HG03025 (cell line): ENCODE measurements at regions not wholly inside any gene's neighbourhood (a gene's known extent, or its start where the extent isn't known, plus 50 kb on each side); places are given as distances from the start of the nearest gene placed in this dataset.
"Not testable (repeated sequence)": the region's sequence is repeated elsewhere in the genome, so short reads cannot be mapped to it uniquely, and the experiment has no call there.

Source experiments
- ATAC-seq: cut with Tn5 transposase; IDR thresholded peaks from one replicate; pipeline ENCODE4 v1.9.1; 2021; ENCODE audit warnings: mild to moderate bottlenecking, moderate library complexity; ENCODE audit not compliant: unreplicated experiment, low FRiP score

DNA sequence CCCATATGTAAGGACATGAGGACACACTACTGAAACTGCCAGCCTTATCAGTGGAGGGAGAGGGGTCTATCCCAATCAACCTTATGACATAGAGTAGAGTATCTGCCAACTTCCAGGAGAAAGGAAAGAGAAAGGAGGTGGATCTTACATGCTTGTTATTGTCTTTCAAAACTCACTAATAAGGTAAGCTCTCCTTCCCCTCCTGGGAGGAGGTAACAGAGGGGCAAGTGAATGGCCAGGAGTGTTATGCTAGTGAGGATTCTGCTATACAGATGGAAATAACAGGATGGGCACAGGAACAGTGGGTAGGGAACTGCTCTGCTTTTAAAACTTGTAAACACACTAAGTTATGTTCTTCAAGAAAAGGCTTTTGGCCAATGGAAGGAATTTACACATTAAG lies 1020.1 kb downstream of the TDRD15 start:
- ATAC-seq: no peak

DNA sequence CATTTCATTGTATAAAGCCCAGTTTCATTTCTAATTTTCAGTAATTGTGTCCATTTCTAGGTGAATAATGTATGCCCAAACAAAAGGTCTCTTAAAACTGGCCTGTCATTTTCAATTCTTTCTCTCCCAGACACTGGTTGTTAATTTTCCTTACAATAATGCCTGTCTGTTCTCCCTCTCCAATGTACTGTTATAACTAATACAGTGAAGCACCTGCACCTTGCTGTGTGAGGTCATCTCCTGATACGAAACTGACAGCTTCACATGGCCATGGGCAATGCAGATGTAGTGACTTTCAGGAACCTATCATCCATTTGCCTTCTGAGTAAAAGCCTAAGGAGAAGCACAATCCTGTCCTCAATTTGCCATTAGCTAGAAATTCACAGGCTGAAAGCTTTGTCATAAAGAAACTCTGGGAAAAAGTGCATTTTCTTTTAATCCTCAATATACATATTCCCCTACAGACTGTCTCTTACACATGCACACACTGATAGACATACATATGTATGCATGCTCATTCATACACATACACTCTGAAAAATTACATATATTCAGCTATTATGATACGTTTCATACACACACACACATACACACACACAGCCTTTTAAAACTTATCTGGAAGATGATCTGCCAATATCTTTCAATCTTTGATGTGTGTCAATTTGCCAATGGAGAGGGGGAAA lies 1030.3 kb downstream of the TDRD15 start:
- ATAC-seq: no peak

DNA sequence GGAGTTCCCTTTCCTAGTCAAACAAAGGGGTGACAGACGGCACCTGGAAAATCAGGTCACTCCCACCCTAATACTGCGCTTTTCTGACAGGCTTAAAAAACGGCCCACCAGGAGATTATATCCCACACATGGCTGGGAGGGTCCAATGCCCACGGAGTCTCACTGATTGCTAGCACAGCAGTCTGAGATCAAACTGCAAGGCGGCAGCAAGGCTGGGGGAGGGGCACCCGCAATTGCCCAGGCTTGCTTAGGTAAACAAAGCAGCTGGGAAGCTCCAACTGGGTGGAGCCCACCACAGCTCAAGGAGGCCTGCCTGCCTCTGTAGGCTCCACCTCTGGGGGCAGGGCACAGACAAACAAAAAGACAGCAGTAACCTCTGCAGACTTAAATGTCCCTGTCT lies 1032.9 kb downstream of the TDRD15 start:
- not testable (repeated sequence) for ATAC-seq

DNA sequence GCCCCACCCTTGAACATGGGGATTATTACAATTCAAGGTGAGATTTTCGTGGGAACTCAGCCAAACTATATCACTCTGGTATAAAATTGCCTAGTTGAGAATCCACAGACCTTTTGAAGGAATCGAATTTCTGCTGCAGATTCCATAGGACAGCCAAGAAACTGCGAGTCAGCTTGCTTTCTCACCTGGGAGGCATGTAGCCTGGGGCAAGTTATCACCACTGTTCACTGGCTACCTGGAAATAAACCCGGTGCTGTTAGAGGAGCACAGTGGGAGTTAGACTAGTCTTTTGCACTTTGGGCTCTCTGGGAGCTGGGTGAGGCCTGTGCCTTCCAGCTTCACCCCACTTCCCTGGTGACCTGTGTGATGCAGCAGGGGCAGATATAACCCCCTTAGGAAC lies 1043.5 kb downstream of the TDRD15 start:
- no peak for ATAC-seq

DNA sequence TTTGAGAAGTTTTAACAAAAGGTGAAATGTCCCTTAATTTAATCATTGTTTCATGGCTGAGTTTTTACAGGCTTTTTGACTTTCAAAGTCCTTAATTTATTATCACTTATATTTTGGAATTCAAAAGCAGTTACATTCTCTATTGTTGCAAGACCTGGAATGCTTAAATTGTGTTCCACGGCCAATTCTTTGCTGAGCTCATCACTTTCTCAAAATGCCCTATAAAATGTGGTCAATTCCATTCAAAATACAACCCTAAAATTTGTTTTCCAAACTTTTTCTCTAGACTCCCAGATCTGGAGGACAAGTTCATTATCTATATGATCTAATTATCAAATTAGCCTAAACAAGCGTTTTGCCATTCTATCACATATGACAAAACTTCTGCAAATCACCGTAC lies 1051.2 kb downstream of the TDRD15 start:
- no peak for ATAC-seq

DNA sequence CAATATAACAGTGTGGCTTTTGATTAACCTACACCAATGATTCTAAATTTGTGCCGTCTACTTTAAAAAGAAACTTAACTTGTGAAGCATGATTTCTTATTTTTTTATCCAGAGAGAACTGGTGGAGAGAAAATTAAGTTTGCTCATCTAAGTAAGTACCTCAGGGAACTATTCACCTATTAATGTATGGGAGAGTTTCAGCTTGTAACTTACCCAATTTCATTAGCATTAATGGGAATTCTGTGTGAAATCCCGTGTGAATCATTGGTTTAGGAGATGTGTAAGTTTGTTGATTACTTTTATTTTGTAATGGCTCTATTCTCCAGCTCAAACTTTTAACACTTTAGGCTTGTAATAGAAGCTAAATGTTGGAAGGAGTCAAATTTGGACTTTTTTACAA lies 1061.5 kb downstream of the TDRD15 start:
- no peak for ATAC-seq

DNA sequence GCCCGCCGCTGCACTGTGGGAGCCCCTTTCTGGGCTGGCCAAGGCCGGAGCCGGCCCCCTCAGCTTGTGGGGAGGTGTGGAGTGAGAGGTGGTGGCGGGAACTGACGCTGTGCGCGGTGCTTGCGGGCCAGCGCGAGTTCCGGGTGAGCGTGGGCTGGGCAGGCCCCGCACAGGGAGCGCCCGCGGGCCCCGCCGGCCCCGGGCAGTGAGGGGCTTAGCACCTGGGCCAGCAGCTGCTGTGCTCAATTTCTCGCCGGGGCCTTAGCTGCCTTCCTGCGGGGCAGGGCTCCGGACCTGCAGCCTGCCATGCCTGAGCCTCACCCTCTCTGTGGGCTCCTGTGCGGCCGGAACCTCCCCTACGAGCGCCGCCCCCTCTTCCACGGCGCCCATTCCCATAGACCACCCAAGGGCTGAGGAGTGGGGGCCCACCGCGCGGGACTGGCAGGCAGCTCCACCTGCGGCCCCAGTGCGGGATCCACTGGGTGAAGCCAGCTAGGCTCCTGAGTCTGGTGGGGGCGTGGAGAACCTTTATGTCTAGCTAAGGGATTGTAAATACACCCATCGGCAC lies 1062.6 kb downstream of the TDRD15 start:
- ATAC-seq: not testable (repeated sequence)

DNA sequence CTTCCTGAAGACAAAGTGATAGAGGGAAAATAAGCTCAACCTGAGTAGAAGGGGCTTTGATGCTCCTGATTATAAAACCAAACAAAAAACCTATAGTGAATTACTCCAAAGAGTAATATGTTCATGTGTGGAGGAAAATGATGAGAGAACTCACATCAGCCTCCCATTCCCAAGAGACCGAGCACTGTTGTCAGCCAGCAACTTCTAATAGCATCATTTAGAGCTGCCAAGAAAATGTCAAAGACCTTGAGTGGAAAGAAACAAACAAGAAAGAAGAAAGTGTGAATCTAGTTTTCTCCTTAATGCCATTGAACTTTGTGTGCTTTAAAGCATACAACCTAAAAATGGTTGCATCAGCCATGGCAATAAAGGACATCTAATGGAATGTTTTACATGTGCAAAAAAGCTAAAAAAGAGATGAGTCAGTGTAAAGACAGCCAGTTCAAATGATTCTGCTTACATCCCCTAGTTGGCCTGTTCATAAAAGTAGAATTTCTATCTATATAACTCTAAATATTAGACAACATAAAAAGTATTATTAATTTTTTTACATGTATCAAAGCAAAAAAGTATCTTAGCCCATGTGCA lies 1066.2 kb downstream of the TDRD15 start:
- no peak for ATAC-seq

DNA sequence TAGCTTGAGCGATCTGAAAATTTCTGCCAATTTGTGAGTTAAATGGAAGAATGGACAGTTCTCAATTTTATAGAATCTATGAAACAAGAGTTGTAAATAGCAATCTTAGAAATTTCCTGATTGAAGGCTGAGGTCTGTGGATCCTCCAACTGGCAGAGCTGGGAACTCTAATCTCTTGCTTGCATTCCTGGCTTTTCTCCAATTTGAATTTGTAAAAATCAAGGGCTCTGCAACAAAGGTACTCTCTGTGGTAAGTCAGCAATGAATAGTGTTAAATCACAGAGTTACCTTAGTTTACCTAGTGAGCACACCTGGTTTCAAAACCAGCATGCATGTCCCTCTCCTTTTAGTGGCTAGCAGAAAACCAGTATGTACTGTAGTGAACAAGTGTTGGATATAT lies 1070.5 kb downstream of the TDRD15 start:
- ATAC-seq: no peak

DNA sequence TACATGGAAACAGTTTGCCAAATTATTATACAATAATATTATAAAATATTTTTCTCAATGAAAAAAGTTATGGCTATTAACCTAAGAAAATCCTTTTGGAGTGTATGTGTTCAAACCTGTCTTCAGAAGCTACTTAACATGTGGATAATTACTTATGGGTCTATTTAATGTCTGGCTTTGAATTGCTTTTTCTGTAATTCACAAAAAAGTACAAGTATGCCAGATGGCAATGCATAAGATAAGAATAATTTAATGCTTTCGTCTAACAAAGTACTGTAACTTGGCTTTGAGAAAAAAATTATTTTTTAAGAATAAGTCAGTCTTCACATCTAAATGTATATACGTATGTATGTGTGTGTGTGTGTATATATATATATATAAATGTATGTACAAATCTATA lies 1073.0 kb downstream of the TDRD15 start:
- no peak for ATAC-seq

DNA sequence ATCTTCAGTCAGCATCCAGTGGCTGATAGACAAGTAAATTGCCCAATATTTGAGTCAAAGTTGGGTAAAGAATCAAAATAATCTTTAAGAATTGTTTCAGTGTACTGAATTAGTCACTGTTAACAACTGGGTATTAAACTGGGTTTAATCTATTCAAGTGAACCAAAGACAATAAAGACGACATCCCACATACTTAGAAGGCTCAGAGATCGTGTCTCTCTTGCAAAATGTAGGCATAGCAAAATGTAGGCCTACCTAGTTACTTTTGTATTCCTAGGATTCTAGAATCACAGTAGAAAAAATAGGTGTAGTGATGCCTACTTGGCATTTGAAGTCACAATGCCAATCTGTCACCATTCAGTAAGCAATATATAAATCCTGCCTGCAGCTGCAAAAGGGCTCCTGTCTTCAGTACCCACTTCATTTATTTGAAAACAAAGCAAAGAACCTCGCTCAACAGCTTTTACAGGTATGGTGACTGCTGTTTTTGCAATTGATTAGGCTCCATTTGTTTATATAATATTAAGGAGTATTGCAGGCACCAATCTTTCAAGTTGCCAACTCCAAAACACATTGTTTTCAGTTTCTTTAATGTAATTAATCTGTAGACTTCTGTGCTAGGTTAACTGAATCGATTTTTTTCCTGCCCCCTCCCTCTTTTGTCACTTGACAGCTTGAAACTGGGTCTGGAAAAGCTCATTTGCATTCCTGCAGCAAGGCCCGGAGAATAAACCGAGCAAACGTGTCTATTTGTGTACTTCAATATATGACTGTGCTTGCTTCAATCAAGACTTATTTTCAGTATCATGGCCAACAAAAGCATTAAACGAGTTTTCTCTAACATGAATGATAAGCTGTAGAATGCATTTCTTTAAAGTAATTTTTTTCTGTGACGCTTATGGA lies 1074.9 kb downstream of the TDRD15 start:
- no peak for ATAC-seq

DNA sequence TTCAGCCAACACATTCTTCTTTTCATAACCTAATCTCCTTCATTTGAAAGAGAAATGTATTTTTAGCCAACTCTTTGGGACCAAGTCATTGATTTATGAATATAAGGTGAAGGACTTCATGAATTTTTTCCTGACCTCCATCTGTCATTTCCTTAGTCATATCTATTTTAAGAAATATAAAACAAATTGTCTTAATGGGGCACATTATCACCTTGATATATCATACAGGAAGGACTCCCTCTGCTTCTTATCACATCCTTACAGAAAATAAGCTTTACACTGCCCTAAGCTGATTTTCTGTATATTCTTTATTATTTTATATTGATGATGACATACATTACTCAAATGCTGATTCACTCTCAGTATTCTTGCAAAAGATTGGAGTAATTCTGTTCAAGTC lies 1076.2 kb downstream of the TDRD15 start:
- ATAC-seq: no peak

DNA sequence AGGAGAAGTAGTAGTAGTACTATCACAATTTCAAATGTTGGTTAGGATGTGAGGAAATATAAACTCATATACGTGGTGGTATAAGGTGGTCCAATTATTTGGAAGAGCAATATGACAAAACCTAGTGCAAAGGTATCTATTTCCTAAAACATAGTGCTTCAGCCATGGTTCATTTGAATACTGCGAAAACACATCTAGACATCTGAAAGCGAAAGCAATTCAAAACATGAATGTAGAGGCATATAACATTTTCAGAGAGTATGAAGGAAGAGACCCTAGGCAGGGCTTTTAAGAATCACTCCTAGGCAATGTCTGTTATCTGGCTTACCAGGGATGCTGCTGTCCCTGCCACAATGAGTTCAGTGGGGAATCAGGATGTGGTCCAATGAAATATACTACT lies 1085.8 kb downstream of the TDRD15 start:
- ATAC-seq: no peak

DNA sequence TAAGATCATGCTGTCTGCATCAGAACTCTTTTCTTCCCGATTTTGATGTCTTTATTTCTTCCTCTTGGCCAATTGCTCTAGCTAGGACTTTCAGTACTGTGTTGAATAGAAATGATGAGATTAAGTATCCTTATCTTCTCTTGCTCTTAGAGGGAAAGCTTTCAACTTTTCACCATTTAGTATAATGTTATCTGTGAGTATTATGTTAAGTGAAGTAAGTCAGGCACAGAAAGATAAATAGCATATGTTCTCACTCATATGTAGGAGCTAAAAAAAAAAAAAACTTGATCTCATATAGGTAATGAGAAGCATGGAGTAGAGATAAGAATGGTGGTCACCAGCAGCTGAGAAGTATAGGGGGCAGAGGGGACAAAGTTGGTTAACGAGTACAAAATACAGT lies 1089.5 kb downstream of the TDRD15 start:
- ATAC-seq: no peak

DNA sequence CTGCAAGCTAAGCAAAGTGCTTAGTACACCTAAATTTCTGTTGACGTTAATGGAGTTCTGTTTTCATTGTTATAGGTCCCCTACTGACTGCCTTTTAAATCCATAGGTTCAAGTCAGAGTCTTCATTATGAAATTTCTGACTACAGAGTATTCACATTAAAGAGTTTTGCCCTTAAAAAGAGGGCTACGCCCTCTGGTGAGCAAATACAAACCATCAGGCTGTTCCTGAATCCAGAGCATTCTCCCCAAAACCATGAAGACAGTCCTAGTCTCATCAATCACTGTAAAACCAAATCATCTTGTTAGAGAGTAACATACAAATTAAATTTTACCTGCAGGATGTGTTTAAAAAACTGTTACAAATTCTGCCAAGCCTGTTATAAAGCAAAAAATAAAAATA lies 1091.7 kb downstream of the TDRD15 start:
- no peak for ATAC-seq

DNA sequence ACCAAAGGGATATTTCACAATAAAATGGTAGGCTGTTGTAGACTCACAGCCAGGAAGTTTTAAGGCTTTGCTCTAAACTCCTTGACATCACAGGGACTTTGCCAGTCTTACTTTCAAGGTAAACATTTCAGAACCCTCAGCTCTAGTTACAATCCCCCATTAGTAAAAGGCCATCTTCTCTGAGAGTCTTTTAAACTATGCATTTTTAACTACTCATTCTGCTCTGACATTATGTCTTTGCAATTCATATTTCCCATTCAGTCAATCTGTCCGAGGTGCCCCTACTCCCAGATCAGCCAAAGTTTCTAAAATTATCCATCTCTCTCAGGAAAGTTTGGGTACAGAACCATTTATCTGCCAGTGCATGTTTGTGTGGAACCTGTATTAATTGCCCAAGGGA lies 1094.1 kb downstream of the TDRD15 start:
- ATAC-seq: no peak

DNA sequence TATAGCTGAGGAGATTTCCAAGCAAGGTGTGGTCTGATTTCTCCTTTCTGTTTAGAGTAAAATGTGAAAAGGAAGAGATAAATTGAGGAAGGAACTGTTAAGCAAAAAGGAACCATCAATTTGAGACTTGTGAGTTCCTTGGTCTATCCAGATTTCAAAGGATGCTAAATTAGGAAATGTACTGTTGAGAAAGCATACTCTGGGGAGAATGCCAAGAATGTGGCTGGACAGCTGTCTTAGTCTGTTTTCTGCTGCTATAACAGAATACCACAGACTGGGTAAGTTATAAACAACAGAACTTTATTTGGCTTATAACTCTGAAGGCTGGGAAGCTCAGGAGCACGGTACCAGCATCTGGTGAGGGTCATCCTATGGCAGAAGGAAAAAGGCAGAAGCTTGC lies 1097.2 kb downstream of the TDRD15 start:
- ATAC-seq: no peak

DNA sequence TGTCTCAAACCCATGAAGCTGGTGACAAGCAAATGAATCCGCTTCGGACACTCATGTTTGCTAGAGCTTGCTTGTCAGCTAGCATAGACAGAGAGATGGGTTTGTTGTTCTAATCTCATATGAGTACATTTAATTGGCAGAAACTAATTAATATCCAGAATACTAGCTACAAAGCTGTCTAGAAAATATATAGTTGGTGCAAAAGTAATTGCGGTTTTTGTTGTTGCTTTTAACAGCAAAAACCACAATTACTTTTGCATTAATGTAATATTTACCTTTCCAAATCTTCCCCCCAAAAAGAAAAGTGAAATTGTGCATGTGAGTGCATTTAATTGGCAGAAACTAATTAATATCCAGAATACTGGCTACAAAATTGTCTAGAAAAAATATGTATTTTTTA lies 1115.2 kb downstream of the TDRD15 start:
- ATAC-seq: no peak

DNA sequence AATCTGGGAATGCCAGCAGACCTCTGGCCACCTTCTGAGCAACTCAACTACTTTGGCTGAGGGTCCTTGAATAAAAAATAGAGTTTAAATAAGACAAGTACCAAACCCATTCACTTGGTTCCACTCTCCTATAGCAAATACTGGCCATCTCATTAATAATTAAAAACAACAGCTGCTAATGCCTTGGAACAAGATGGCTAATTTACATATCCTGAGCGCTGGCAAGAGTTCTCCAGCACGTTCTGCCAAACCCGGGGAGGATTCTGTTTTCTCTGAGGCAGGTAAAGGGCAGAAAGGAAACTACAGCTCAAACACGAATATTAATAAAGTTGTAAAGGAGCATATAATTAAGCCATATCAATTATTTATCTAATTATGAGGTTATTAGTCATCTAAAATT lies 1123.7 kb downstream of the TDRD15 start:
- no peak for ATAC-seq

DNA sequence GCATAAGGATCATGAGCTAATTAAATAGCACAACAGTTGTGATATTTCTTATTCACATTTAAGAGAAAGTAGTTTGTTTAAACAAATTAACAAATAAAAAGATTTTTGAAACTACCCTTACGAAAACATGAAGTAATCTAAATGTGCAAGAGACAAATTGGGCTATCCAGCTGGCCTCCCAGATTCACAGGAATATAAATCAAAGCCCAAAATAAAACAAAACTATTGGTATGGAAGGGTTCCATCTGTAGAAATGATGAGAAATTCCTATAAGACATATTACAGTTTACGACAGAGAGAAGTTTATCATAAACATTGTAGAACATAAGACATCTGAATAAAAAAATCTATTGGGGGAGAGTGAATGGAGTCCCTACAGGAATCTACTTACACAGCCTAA lies 1125.1 kb downstream of the TDRD15 start:
- ATAC-seq: no peak

DNA sequence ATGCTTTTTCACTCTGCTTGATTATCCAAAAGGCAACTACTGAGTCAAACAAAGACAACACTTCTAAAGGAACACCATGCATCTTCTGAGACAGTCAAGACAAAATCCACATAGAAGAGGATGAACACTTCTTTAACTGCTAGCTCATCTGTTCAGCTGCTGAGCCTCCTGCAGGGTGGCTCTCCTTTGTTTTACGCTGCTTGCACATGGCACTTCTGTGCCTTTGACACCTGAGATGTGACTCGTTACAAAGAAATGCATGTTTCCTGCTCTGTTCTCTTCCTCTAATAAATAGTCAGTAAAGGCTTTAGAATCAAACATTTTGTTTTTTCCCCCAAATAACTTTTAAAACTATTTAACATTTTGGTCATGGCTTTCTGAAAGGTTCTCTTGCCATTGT lies 1129.4 kb downstream of the TDRD15 start:
- no peak for ATAC-seq
